Mesothelial cell of epicardium (in vitro differentiated cells): ENCODE measurements at regions not wholly inside any gene's neighbourhood (a gene's known extent, or its start where the extent isn't known, plus 50 kb on each side); places are given as distances from the start of the nearest gene placed in this dataset.
A peak's percentile ranks its signal among the peaks of the same experiment; 100 is the strongest.

Experiments
- DNase-seq, 2 experiments: peaks; one replicate each; pipeline ENCODE4 v3.0.0; 2021; ENCODE audit warnings: low spot score in 2 of 2; ENCODE audit not compliant: unreplicated experiment in 2 of 2
- H3K27ac Mint-ChIP-seq: 2 replicates; pipeline ENCODE4 v1.8.0; 2021; ENCODE audit warnings: mixed read lengths
- H3K27me3 Mint-ChIP-seq: 2 replicates; pipeline ENCODE4 v1.8.0; 2021; ENCODE audit warnings: low read depth, mixed read lengths
- H3K36me3 Mint-ChIP-seq: 2 replicates; pipeline ENCODE4 v1.8.0; 2021; ENCODE audit warnings: mixed read lengths
- H3K4me1 Mint-ChIP-seq: 2 replicates; pipeline ENCODE4 v1.8.0; 2021; ENCODE audit warnings: mixed read lengths
- H3K4me3 Mint-ChIP-seq: 2 replicates; pipeline ENCODE4 v1.8.0; 2021; ENCODE audit warnings: mild to moderate bottlenecking, moderate library complexity, mixed read lengths
- H3K9me3 Mint-ChIP-seq: 2 replicates; pipeline ENCODE4 v1.8.0; 2021; ENCODE audit warnings: mixed read lengths
- CTCF ChIP-seq: fragments of 200-600 bp; sonication (generic); IDR thresholded peaks from one replicate; pipeline ENCODE4 v1.5.0; 2021; ENCODE audit warnings: antibody characterized with exemption; ENCODE audit not compliant: unreplicated experiment

GRCh38 chr4:1473718-1474117, 67.5 kb upstream of the NKX1-1 start:
- no peak for TF ChIP-seq CTCF
- no peak for DNase-seq

GRCh38 chr4:1472911-1473518, 66.8 kb upstream of the NKX1-1 start:
- no peak for TF ChIP-seq CTCF
- Mint-ChIP-seq H3K4me3 (no peak overlapping the region), H3K4me1 (no peaks in the 10 kb centered on the region), H3K27me3 (peaks cover 15% of the 10 kb centered on the region), H3K27ac (no peak overlapping the region), H3K9me3 (peaks cover 13% of the 10 kb centered on the region), H3K36me3 (no peaks in the 10 kb centered on the region)
- peak in 1 of 2 experiments; percentile 34 for DNase-seq

More at GRCh38 chr4:1473718-1474117, 67.5 kb upstream of the NKX1-1 start:
- H3K4me1 Mint-ChIP-seq = no peaks in the 10 kb centered on the region
- H3K36me3 Mint-ChIP-seq = no peaks in the 10 kb centered on the region
- H3K9me3 Mint-ChIP-seq = peaks cover 7% of the 10 kb centered on the region
- H3K27ac Mint-ChIP-seq = no peak overlapping the region
- peaks cover 15% of the 10 kb centered on the region for H3K27me3 Mint-ChIP-seq
- H3K4me3 Mint-ChIP-seq = no peak overlapping the region

GRCh38 chr4:1472148-1472797, 66.0 kb upstream of the NKX1-1 start:
- peak in 1 of 2 experiments; percentile 36 for DNase-seq

GRCh38 chr4:1471443-1472147, 65.4 kb upstream of the NKX1-1 start:
- peak in 1 of 2 experiments; percentile 18 for DNase-seq
- peaks cover 15% of the 10 kb centered on the region for H3K27me3 Mint-ChIP-seq
- no peak overlapping the region for H3K4me3 Mint-ChIP-seq
- no peak for TF ChIP-seq CTCF
- H3K27ac Mint-ChIP-seq = no peak overlapping the region
- H3K36me3 Mint-ChIP-seq = no peaks in the 10 kb centered on the region
- peaks cover 21% of the 10 kb centered on the region for H3K9me3 Mint-ChIP-seq
- H3K4me1 Mint-ChIP-seq = no peaks in the 10 kb centered on the region

More at GRCh38 chr4:1472148-1472797, 66.0 kb upstream of the NKX1-1 start:
- Mint-ChIP-seq H3K27ac (no peak overlapping the region), H3K4me1 (no peaks in the 10 kb centered on the region), H3K9me3 (peaks cover 20% of the 10 kb centered on the region), H3K27me3 (peaks cover 15% of the 10 kb centered on the region), H3K36me3 (no peaks in the 10 kb centered on the region), H3K4me3 (no peak overlapping the region)
- TF ChIP-seq CTCF = no peak

GRCh38 chr4:1470816-1471442, 64.7 kb upstream of the NKX1-1 start:
- H3K27ac Mint-ChIP-seq = no peak overlapping the region
- no peaks in the 10 kb centered on the region for H3K4me1 Mint-ChIP-seq
- H3K9me3 Mint-ChIP-seq = peaks cover 21% of the 10 kb centered on the region
- H3K36me3 Mint-ChIP-seq = no peaks in the 10 kb centered on the region
- H3K4me3 Mint-ChIP-seq = no peak overlapping the region
- no peak for DNase-seq
- H3K27me3 Mint-ChIP-seq = peaks cover 15% of the 10 kb centered on the region
- no peak for TF ChIP-seq CTCF
